ENCODE measurements at regions not wholly inside any gene's neighbourhood (a gene's known extent, or its start where the extent isn't known, plus 50 kb on each side); places are given as distances from the start of the nearest gene placed in this dataset.

DNA sequence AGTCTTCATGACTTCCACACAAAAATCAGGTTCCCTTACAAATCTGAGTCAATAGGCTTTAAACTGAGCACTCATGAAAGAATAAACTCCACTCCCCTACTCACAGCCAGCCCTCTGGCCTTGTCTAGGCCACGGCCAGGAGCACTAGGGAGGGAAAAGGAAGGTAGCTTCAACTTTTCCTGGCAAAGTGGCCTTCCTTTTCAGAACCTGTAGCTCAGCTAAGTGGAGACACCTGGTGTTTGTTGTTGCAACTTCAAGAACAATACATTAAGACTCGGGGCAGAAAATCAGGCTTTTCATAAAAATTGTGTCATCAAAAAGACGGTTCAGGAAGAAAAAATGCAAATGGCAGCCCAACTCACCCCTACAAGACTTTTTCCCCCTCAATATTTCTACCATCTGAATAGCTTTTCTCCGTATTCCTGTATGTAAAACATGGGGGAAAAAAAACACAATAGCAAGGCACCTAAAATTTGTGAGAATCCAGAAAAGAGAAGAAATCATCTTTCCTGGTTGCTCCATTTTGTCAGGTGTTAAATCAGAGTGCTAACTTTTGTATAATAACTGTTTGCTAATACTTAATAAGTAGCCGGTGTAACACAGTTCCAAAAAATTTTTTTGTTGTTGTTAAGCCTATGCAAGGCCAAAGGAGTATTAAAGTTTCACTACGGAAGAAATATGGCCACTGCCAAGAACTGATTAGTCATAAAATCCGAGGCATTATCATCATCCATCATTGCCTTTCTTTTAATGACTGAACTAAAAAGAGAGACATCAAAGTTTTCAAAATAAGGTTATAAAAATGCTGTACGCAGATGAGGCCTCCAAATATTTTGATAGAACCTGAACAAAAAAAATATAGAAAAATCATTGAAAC, 66.2 kb upstream of the ARID5B start:
- peak; percentile 64 for DNase-seq (ENCODE audit: low read depth)
- H3K4me3 ChIP-seq (ENCODE audit: low read depth, low read length) = no peak overlapping the region
- TF ChIP-seq, protein P1, sequence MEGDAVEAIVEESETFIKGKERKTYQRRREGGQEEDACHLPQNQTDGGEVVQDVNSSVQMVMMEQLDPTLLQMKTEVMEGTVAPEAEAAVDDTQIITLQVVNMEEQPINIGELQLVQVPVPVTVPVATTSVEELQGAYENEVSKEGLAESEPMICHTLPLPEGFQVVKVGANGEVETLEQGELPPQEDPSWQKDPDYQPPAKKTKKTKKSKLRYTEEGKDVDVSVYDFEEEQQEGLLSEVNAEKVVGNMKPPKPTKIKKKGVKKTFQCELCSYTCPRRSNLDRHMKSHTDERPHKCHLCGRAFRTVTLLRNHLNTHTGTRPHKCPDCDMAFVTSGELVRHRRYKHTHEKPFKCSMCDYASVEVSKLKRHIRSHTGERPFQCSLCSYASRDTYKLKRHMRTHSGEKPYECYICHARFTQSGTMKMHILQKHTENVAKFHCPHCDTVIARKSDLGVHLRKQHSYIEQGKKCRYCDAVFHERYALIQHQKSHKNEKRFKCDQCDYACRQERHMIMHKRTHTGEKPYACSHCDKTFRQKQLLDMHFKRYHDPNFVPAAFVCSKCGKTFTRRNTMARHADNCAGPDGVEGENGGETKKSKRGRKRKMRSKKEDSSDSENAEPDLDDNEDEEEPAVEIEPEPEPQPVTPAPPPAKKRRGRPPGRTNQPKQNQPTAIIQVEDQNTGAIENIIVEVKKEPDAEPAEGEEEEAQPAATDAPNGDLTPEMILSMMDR (conservative IDR thresholded peaks at IDR 0.05; ENCODE audit: low read depth, low read length) = peak; percentile 79

GRCh38 chr10:61835946-61836887, 65.3 kb upstream of the ARID5B start:
- TF ChIP-seq, protein P1 (conservative IDR thresholded peaks at IDR 0.05; ENCODE audit: low read depth, low read length) = no peak
- no peak overlapping the region for H3K4me3 ChIP-seq (ENCODE audit: low read depth, low read length)
- DNase-seq (ENCODE audit: low read depth) = peak; percentile 61

DNA sequence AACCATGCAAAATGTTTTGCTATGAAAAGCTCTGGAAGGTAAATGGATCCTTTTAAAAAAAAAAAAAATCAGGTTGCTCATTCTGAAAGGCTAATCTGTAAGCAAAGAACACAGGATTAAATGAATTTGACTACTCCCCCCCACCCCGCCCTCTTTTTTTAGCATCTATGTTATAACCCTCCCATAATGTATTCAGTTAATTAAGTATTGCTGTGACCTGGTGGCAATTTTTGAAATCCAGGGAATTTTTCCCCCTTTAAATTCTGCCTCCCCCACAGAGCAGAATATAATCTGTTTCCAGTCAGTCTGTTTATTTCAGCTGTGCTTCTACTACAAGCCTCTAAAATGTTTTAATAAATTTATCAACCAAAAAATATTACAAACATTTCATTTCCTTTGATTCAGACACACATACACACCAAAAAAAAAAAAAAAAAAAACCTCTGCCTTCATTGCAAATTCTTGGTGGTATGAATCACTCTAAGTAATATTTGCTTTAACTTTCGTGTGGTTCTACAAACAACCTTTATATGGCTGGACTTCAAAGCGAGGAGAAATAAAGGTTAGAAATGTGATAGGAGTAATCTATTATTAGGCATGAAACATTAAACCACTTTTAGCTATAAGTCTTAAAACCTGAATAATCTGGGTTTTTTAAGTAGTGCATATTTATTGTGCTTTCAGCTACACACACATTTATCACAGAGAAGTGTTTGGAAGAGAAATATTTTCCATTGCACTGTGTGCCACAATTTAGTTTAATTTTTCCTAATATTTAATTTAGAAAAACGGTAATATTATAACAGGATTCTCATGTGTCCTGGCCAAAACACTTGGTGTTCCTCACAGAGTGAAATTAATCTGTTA, 64.4 kb upstream of the ARID5B start:
- H3K4me3 ChIP-seq (ENCODE audit: low read depth, low read length) = peak overlapping the region; percentile 25
- DNase-seq (ENCODE audit: low read depth) = peak; percentile 56
- TF ChIP-seq, protein P1 (conservative IDR thresholded peaks at IDR 0.05; ENCODE audit: low read depth, low read length) = no peak

- no peak for DNase-seq (ENCODE audit: low read depth)
- TF ChIP-seq, protein P1 (conservative IDR thresholded peaks at IDR 0.05; ENCODE audit: low read depth, low read length) = no peak
- H3K4me3 ChIP-seq (ENCODE audit: low read depth, low read length) = peak overlapping the region; percentile 25
Measured at GRCh38 chr10:61837755-61838171, 63.7 kb upstream of the ARID5B start.

DNA sequence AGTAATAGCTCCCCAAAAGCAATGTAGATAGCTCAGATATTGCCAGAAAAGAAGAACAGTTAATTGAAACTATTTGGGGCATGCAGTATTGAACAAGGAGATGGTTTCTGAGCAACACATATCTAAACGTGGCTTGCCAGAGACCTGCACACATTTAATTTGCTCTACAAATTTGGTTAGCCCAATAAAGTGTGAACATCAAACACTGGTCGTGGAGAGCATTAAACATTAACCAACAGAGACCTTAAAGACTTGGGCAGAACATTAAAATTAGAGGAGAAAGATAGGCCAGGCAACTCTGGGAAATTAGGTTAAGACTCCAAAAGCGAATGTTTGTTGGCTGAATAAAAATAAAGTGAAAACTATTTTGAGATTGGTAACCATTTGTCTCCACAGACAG, 61.6 kb upstream of the ARID5B start:
- H3K4me3 ChIP-seq (ENCODE audit: low read depth, low read length) = no peak overlapping the region
- DNase-seq (ENCODE audit: low read depth) = no peak
- TF ChIP-seq, protein P1 (conservative IDR thresholded peaks at IDR 0.05; ENCODE audit: low read depth, low read length) = no peak

GRCh38 chr10:61840403-61840802, 61.1 kb upstream of the ARID5B start:
- H3K4me3 ChIP-seq (ENCODE audit: low read depth, low read length) = no peak overlapping the region
- no peak for DNase-seq (ENCODE audit: low read depth)
- TF ChIP-seq, protein P1 (conservative IDR thresholded peaks at IDR 0.05; ENCODE audit: low read depth, low read length) = no peak

Data from epithelial cell of proximal tubule (primary cell).